T-cell (primary cell): ENCODE measurements at regions not wholly inside any gene's neighbourhood (a gene's known extent, or its start where the extent isn't known, plus 50 kb on each side); places are given as distances from the start of the nearest gene placed in this dataset.

Experiments used
- ATAC-seq, 4 experiments: fragments of 200-7000 bp in 3 of 4; fragments of 150-1000 bp in 1 of 4; cut with Tn5 transposase; replicated peaks in 1 of 4; 1 replicate in 3 of 4; 2 replicates in 1 of 4; pipeline ENCODE4 v1.10.0; 2021; ENCODE audit warnings: moderate library complexity in 3 of 4, mild to moderate bottlenecking in 2 of 4, moderate number of reproducible peaks in 1 of 4
- CTCF ChIA-PET, 2 donors: fragments of 300-600 bp; sonication (Branson Sonifier 250); formaldehyde crosslinking; loops; one replicate each; lab custom pipeline; 2022; ENCODE audit warnings: antibody characterized with exemption in 2 of 2; lab: Charles Lee
- POLR2A ChIA-PET, 2 donors: fragments of 300-600 bp; sonication (Branson Sonifier 250); formaldehyde crosslinking; loops; one replicate each; lab custom pipeline; 2022; ENCODE audit warnings: antibody characterized with exemption in 2 of 2; lab: Charles Lee
- DNase-seq, 35 experiments: peaks; one replicate each; pipeline versions ENCODE4 v3.0.0 to v3.0.0-alpha.2; 2013 to 2023
- H3K27ac ChIP-seq: one replicate; pipeline ENCODE4 v1.5.1; 2013; ENCODE audit warnings: low read length
- H3K27me3 ChIP-seq, 2 experiments: replicated peaks in 1 of 2; 1 replicate in 1 of 2; 2 replicates in 1 of 2; pipeline versions ENCODE4 v1.6.1 to v1.7.0; 2013; ENCODE audit warnings: low read length in 1 of 2, mixed read lengths in 1 of 2; ENCODE audit not compliant: control insufficient read depth in 2 of 2, insufficient read depth in 2 of 2; ENCODE audit errors: extremely low read depth in 1 of 2
- H3K36me3 ChIP-seq, 2 donors: 1 replicate in 1 of 2; 2 replicates in 1 of 2; pipeline versions ENCODE4 v1.6.1 to v1.7.0; 2013; ENCODE audit warnings: low read length in 1 of 2; ENCODE audit not compliant: control insufficient read depth in 2 of 2, insufficient read depth in 1 of 2; ENCODE audit errors: extremely low read depth in 1 of 2
- H3K4me1 ChIP-seq, 2 experiments: 1 replicate in 1 of 2; 2 replicates in 1 of 2; pipeline versions ENCODE4 v1.6.1 to v1.7.0; 2013; ENCODE audit warnings: low read length in 2 of 2, mixed read lengths in 1 of 2; ENCODE audit not compliant: insufficient read depth in 2 of 2, control insufficient read depth in 1 of 2; ENCODE audit errors: extremely low read depth in 1 of 2
- H3K4me3 ChIP-seq, 2 donors: 1 replicate in 1 of 2; 2 replicates in 1 of 2; pipeline versions ENCODE4 v1.5.1 to v1.7.0; 2013; ENCODE audit warnings: mild to moderate bottlenecking in 2 of 2, low read length in 1 of 2, moderate library complexity in 1 of 2; ENCODE audit not compliant: control insufficient read depth in 1 of 2; ENCODE audit errors: extremely low read depth in 1 of 2
- H3K9me3 ChIP-seq: 2 replicates; pipeline ENCODE4 v1.7.0; 2013
- H3K27ac Mint-ChIP-seq, 2 donors: one replicate each; pipeline ENCODE4 v1.8.0; 2020 to 2021; ENCODE audit warnings: mild to moderate bottlenecking in 2 of 2, mixed read lengths in 2 of 2
- H3K27me3 Mint-ChIP-seq, 2 donors: one replicate each; pipeline ENCODE4 v1.8.0; 2021 to 2022; ENCODE audit warnings: mixed read lengths in 2 of 2
- H3K36me3 Mint-ChIP-seq: one replicate; pipeline ENCODE4 v1.8.0; 2021; ENCODE audit warnings: mixed read lengths
- H3K4me1 Mint-ChIP-seq, 3 donors: one replicate each; pipeline ENCODE4 v1.8.0; 2020 to 2022; ENCODE audit warnings: mixed read lengths in 3 of 3, mild to moderate bottlenecking in 1 of 3
- H3K4me3 Mint-ChIP-seq, 3 donors: one replicate each; pipeline ENCODE4 v1.8.0; 2020 to 2022; ENCODE audit warnings: mild to moderate bottlenecking in 3 of 3, mixed read lengths in 3 of 3, moderate library complexity in 3 of 3
- H3K9me3 Mint-ChIP-seq, 3 donors: one replicate each; pipeline ENCODE4 v1.8.0; 2020 to 2022; ENCODE audit warnings: mixed read lengths in 3 of 3
- WGBS: methylation state at CpG from one replicate; pipeline ENCODE4 v1.1.5; 2013; ENCODE audit warnings: missing lambda C conversion rate; ENCODE audit not compliant: insufficient coverage; 5-methylcytosine and 5-hydroxymethylcytosine counted together

DNA sequence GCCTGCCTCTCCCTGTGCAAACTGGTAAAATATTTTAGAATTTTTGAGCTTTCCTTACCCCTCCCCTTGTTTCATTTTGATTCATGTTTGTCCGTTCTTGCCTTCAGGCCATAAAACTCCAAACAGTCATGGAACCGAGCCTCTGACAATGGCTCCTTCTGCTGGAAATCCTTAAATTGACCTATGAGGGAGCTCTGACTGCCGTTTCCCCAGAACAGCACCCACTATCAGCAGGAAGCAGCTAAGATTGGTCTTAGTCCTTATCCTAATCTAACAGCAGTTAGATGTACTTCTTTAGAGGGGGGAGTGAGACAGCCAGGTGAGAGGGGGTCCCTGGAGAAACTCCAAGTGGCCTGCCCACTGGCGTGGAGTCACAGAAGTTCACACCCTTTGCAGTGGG lies 106.7 kb downstream of the FAM174A start:
- Histone ChIP-seq H3K36me3 (no peaks in the 10 kb centered on the region), H3K27ac (no peak overlapping the region), H3K27me3 (peaks cover 0 to 2% of the 10 kb centered on the region in 2 experiments), H3K4me1 (no peaks in the 10 kb centered on the region), H3K4me3 (no peak overlapping the region), H3K9me3 (no peaks in the 10 kb centered on the region)
- H3K4me3 Mint-ChIP-seq = no peak overlapping the region
- ChIA-PET CTCF (interaction anchor here in 1 of 2 donors (0.8 to 1.1 kb wide), 2 partner anchors 9 to 94 kb away, joined by 3 to 4 read pairs; no protein-coding TSS in a partner anchor), POLR2A (interaction anchor here in 1 of 2 donors (0.6 kb wide), 1 partner anchor 745 kb away, joined by 3 read pairs; no protein-coding TSS in a partner anchor)
- no peak for ATAC-seq
- H3K9me3 Mint-ChIP-seq = no peaks in the 10 kb centered on the region
- H3K4me1 Mint-ChIP-seq = no peaks in the 10 kb centered on the region
- 66% methylated on average over 2 of the region's 4 CpGs for WGBS
- H3K27ac Mint-ChIP-seq = no peak overlapping the region
- no peak for DNase-seq
- peaks cover 0 to 2% of the 10 kb centered on the region in 2 donors for H3K27me3 Mint-ChIP-seq
- H3K36me3 Mint-ChIP-seq = no peaks in the 10 kb centered on the region

DNA sequence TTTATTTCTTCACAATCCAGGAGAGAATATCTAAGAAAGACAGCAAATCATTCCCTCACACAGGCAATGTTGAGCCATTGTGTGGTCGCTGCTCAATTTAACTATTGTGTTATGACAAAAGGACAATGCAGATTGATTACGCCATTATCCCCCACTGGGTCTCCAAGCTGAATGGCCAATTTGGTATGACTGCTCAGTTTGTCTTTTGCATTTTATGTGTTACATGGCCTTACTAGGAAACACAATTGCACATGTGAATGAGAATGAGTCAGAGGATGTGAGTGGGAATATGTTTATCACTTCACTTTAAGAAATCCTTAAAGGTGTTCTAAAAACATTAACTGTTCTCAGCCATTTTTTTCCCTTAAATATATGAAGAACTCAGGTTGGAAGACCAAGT lies 108.3 kb downstream of the FAM174A start:
- no peaks in the 10 kb centered on the region for H3K4me1 ChIP-seq
- no peak for ATAC-seq

DNA sequence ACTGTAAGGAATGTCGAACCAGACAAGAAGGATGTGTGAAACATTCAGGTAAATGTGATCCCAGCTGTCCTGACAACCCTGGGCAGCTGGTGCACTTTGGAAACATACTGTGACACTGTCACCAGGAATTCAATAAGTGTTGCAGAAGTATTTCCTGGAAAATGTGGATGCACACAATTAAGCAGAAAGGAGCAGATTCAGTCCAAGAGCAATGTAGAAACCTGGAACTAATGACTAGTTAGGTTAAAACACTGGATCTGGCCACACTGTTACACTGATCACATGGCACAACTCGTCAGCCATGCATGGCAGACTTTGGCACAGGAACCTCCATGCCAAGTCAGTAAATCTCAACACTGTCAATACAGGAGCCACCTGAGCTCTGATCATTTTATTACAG lies 109.0 kb downstream of the FAM174A start:
- no peak for DNase-seq
- no peaks in the 10 kb centered on the region for H3K4me1 ChIP-seq
- Mint-ChIP-seq H3K4me3 (no peak overlapping the region), H3K27me3 (peaks cover 0 to 2% of the 10 kb centered on the region in 2 donors), H3K9me3 (no peaks in the 10 kb centered on the region), H3K4me1 (peaks cover 10 to 14% (median 13%) of the 10 kb centered on the region in 3 donors), H3K27ac (no peak overlapping the region), H3K36me3 (no peaks in the 10 kb centered on the region)
- no peaks in the 10 kb centered on the region for H3K36me3 ChIP-seq
- no peaks in the 10 kb centered on the region for H3K9me3 ChIP-seq
- CTCF ChIA-PET = no interaction called here
- POLR2A ChIA-PET = no interaction called here
- WGBS = 100% methylated on average over 1 of the region's 2 CpGs
- H3K27me3 ChIP-seq = peaks cover 0 to 2% of the 10 kb centered on the region in 2 experiments
- H3K27ac ChIP-seq = no peak overlapping the region
- no peak for ATAC-seq
- H3K4me3 ChIP-seq = no peak overlapping the region

More for the DNA sequence above, 108.3 kb downstream of the FAM174A start:
- no peak overlapping the region for H3K27ac Mint-ChIP-seq
- ChIA-PET CTCF (no interaction called here), POLR2A (no interaction called here)
- Histone ChIP-seq H3K36me3 (no peaks in the 10 kb centered on the region), H3K27me3 (peaks cover 0 to 2% of the 10 kb centered on the region in 2 experiments), H3K4me3 (no peak overlapping the region), H3K27ac (no peak overlapping the region), H3K9me3 (no peaks in the 10 kb centered on the region)
- DNase-seq = no peak
- H3K4me3 Mint-ChIP-seq = no peak overlapping the region
- peaks cover 0 to 2% of the 10 kb centered on the region in 2 donors for H3K27me3 Mint-ChIP-seq
- peaks cover 10 to 13% (median 12%) of the 10 kb centered on the region in 3 donors for H3K4me1 Mint-ChIP-seq
- no CpG with 5 or more reads among the region's 2 CpGs for WGBS
- no peaks in the 10 kb centered on the region for H3K9me3 Mint-ChIP-seq
- H3K36me3 Mint-ChIP-seq = no peaks in the 10 kb centered on the region

DNA sequence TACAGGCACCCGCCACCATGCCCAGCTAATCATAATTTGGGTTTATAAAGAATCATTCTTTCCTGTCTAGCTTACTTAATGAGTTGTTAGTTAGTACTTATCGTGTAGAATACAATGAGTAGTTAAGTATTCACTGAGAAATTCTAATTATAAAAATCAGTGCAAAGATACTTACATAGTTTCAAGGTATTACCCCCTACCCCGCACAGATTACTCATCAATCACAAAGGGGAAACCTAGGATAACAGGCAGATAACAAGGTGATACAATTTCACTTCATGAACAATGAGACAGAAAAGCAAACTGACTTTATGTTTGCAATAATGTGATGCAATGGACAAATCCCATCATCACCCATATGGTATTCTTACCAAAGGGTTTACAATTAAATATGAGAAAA lies 109.6 kb downstream of the FAM174A start:
- H3K27ac Mint-ChIP-seq = no peak overlapping the region
- peaks cover 0 to 2% of the 10 kb centered on the region in 2 donors for H3K27me3 Mint-ChIP-seq
- no peaks in the 10 kb centered on the region for H3K36me3 Mint-ChIP-seq
- H3K4me3 Mint-ChIP-seq = no peak overlapping the region
- Histone ChIP-seq H3K36me3 (no peaks in the 10 kb centered on the region), H3K4me1 (no peaks in the 10 kb centered on the region), H3K9me3 (no peaks in the 10 kb centered on the region), H3K4me3 (no peak overlapping the region), H3K27ac (no peak overlapping the region), H3K27me3 (peaks cover 0 to 2% of the 10 kb centered on the region in 2 experiments)
- peaks cover 10 to 14% (median 13%) of the 10 kb centered on the region in 3 donors for H3K4me1 Mint-ChIP-seq
- WGBS = no CpG with 5 or more reads among the region's 3 CpGs
- no peaks in the 10 kb centered on the region for H3K9me3 Mint-ChIP-seq
- no peak for ATAC-seq
- ChIA-PET POLR2A (no interaction called here), CTCF (no interaction called here)
- no peak for DNase-seq

DNA sequence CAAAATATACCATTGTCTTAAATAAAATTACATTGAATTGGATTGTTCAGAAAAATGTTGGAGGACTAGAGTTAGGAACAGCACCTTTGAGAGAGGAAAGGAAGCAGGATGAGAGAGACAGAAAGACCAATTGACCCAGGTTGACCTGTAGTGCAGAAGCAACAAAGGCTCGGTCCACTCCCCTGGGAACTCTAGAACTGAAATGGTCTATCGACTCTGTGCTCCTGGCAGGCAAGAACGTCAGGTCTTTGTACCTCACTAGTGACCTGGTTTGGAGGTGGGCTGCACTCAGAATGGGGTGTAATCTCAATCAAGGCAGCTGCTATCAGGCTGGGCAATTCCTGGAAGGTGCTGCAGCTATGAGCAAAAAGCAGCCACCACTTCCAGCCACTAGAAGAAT lies 110.8 kb downstream of the FAM174A start:
- ChIA-PET POLR2A (no interaction called here), CTCF (no interaction called here)
- Mint-ChIP-seq H3K36me3 (no peaks in the 10 kb centered on the region), H3K4me1 (peaks cover 10 to 14% (median 13%) of the 10 kb centered on the region in 3 donors), H3K27ac (no peak overlapping the region), H3K9me3 (no peaks in the 10 kb centered on the region), H3K4me3 (no peak overlapping the region), H3K27me3 (no peaks in the 10 kb centered on the region)
- no peaks in the 10 kb centered on the region for H3K4me1 ChIP-seq
- H3K27me3 ChIP-seq = peaks cover 0 to 2% of the 10 kb centered on the region in 2 experiments
- H3K4me3 ChIP-seq = no peak overlapping the region
- H3K9me3 ChIP-seq = no peaks in the 10 kb centered on the region
- ATAC-seq (no peak), DNase-seq (no peak)
- H3K36me3 ChIP-seq = no peaks in the 10 kb centered on the region
- no peak overlapping the region for H3K27ac ChIP-seq
- 89% methylated on average over 3 of the region's 3 CpGs for WGBS

DNA sequence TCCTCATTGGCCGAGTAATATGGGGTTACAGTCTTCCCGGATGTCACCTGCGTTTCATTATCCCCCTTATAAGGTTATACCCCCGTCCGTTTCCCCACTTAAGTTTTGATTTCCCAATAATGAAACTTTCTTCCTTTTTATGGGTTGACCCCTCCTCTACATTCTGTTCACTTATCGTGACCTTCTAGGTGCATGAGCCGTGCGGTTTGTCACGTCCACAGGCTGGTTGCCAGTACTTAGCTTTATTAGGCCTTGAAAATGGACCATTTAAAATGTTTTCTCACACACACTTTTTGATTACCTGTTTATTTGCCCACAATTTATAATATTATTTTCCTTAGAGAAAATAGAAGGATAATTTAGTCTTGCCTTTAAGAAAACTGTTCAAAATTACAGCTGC lies 111.5 kb downstream of the FAM174A start:
- H3K4me1 Mint-ChIP-seq = peaks cover 10 to 14% (median 13%) of the 10 kb centered on the region in 3 donors
- 83% methylated on average over 6 of the region's 9 CpGs for WGBS
- H3K27ac ChIP-seq = no peak overlapping the region

More for the DNA sequence above, 111.5 kb downstream of the FAM174A start:
- Histone ChIP-seq H3K9me3 (no peaks in the 10 kb centered on the region), H3K4me1 (no peaks in the 10 kb centered on the region), H3K4me3 (no peak overlapping the region), H3K27me3 (peaks cover 0 to 2% of the 10 kb centered on the region in 2 experiments), H3K36me3 (no peaks in the 10 kb centered on the region)
- ATAC-seq (no peak), DNase-seq (no peak)
- ChIA-PET POLR2A (no interaction called here), CTCF (no interaction called here)
- Mint-ChIP-seq H3K36me3 (no peaks in the 10 kb centered on the region), H3K9me3 (no peaks in the 10 kb centered on the region), H3K27me3 (no peaks in the 10 kb centered on the region), H3K4me3 (no peak overlapping the region), H3K27ac (no peak overlapping the region)
